Natural killer cell (primary cell): ENCODE measurements at regions not wholly inside any gene's neighbourhood (a gene's known extent, or its start where the extent isn't known, plus 50 kb on each side); places are given as distances from the start of the nearest gene placed in this dataset.

ENCODE experiments used
- ATAC-seq, 3 donors: fragments of 150-1000 bp in 2 of 3; fragments of 200-7000 bp in 1 of 3; cut with Tn5 transposase; 1 replicate in 1 of 3; 2 replicates in 2 of 3; pipeline ENCODE4 v1.10.0; 2021; ENCODE audit warnings: mild to moderate bottlenecking in 2 of 3, moderate library complexity in 2 of 3
- DNase-seq, 2 donors: peaks; one replicate each; pipeline versions ENCODE4 v3.0.0 to v3.0.0-alpha.2; 2013 to 2021; ENCODE audit warnings: mixed read lengths in 1 of 2
- H3K27ac ChIP-seq: one replicate; pipeline ENCODE4 v1.5.1; 2013; ENCODE audit warnings: mild to moderate bottlenecking, low read length
- H3K27me3 ChIP-seq: one replicate; pipeline ENCODE4 v1.6.1; 2013; ENCODE audit warnings: low read length; ENCODE audit not compliant: control insufficient read depth, insufficient read depth
- H3K36me3 ChIP-seq: one replicate; pipeline ENCODE4 v1.6.1; 2013; ENCODE audit warnings: low read length; ENCODE audit not compliant: control insufficient read depth, insufficient read depth
- H3K4me1 ChIP-seq: one replicate; pipeline ENCODE4 v1.6.1; 2013; ENCODE audit warnings: low read length; ENCODE audit not compliant: control insufficient read depth, insufficient read depth
- H3K4me3 ChIP-seq: one replicate; pipeline ENCODE4 v1.5.1; 2013; ENCODE audit warnings: low read length
- H3K9me3 ChIP-seq: one replicate; pipeline ENCODE4 v1.6.1; 2013; ENCODE audit warnings: low read length; ENCODE audit not compliant: control insufficient read depth, insufficient read depth
- H3K27ac Mint-ChIP-seq, 2 donors: one replicate each; pipeline ENCODE4 v1.8.0; 2022; ENCODE audit warnings: mild to moderate bottlenecking in 2 of 2, mixed read lengths in 2 of 2, moderate library complexity in 1 of 2
- H3K27me3 Mint-ChIP-seq, 2 donors: one replicate each; pipeline ENCODE4 v1.8.0; 2022; ENCODE audit warnings: low read depth in 2 of 2, mixed read lengths in 2 of 2
- H3K36me3 Mint-ChIP-seq: one replicate; pipeline ENCODE4 v1.8.0; 2022; ENCODE audit warnings: mixed read lengths
- H3K4me1 Mint-ChIP-seq, 2 donors: one replicate each; pipeline ENCODE4 v1.8.0; 2022; ENCODE audit warnings: mixed read lengths in 2 of 2
- H3K4me3 Mint-ChIP-seq: one replicate; pipeline ENCODE4 v1.8.0; 2022; ENCODE audit warnings: mild to moderate bottlenecking, moderate library complexity, mixed read lengths
- H3K9me3 Mint-ChIP-seq, 2 donors: one replicate each; pipeline ENCODE4 v1.8.0; 2022; ENCODE audit warnings: mixed read lengths in 2 of 2
- CTCF ChIP-seq: fragments of 200-600 bp; IDR thresholded peaks from one replicate; pipeline ENCODE4 v1.8.0; 2022; ENCODE audit warnings: antibody characterized with exemption
- WGBS: methylation state at CpG from one replicate; pipeline ENCODE4 v1.1.7; 2013; ENCODE audit warnings: missing lambda C conversion rate; ENCODE audit not compliant: insufficient coverage; 5-methylcytosine and 5-hydroxymethylcytosine counted together
- intact Hi-C: fragments of 100-400 bp; cut with micrococcal nuclease; formaldehyde crosslinking; loops from one replicate; pipeline ENCODE4 v1.14.2; 2022

GRCh38 chr9:21590058-21590996 lies 108.2 kb upstream of the IFNE start:
- Mint-ChIP-seq H3K9me3 (no peaks in the 10 kb centered on the region), H3K4me3 (no peak overlapping the region), H3K27ac (no peak overlapping the region), H3K27me3 (peaks cover 46 to 81% of the 10 kb centered on the region in 2 donors), H3K36me3 (no peaks in the 10 kb centered on the region), H3K4me1 (peaks cover 11 to 12% of the 10 kb centered on the region in 2 donors)
- no CpG with 5 or more reads among the region's 2 CpGs for whole genome bisulfite sequencing
- Histone ChIP-seq H3K4me1 (no peaks in the 10 kb centered on the region), H3K27ac (no peak overlapping the region), H3K27me3 (peaks cover 3% of the 10 kb centered on the region), H3K36me3 (no peaks in the 10 kb centered on the region), H3K4me3 (no peak overlapping the region), H3K9me3 (no peaks in the 10 kb centered on the region)
- intact Hi-C loops = no loop called here
- no peak for TF ChIP-seq CTCF
- ATAC-seq (no peak), DNase-seq (no peak)

DNA sequence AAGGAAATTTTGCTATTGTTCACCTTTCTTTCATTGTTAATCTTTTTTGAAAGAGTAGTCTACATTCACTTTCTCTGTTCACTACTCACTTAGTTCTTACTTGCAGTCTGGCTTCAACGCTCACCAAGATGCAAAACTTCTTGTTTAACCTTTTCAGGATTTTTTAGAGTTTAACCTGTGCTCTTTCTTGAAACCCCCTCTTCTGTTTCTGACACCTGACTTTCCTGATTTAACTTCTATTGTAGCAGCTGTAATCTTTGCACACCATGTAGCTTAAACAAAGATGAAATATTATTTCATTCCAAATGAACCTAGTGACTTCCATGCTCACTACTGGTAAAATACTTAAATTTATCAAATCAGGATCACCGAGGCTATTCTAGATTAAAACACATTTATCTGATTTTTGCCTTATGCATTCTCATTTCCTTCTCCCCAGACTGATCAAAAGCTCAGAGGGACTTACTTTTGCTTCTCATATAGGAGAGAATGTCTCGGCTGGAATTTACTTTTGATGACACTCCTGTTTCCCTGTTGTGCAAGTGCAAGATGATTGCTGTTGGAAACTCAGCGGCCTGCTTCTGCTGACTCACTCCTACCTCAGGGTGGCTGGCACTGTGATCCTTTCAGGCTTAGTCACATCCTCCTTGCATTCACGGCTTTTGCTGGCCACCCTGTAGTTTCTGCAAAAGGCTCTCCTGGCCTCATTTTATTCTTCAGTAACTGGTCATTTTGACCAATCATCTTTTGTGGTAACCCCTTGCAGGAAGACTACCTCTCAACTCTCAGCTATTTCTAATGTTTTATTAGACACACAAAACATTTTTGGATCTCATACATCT lies 109.3 kb upstream of the IFNE start:
- Histone ChIP-seq H3K4me3 (no peak overlapping the region), H3K27ac (no peak overlapping the region), H3K27me3 (peaks cover under 1% of the 10 kb centered on the region), H3K9me3 (no peaks in the 10 kb centered on the region), H3K4me1 (no peaks in the 10 kb centered on the region), H3K36me3 (no peaks in the 10 kb centered on the region)
- intact Hi-C loops = no loop called here
- DNase-seq (peak in 1 of 2 donors; percentile 12), ATAC-seq (peak; percentile 63 to 86 (median 78))
- 42% methylated on average over 5 of the region's 5 CpGs for WGBS
- TF ChIP-seq CTCF = no peak
- peaks cover 11 to 12% of the 10 kb centered on the region in 2 donors for H3K4me1 Mint-ChIP-seq
- peaks cover 44 to 81% of the 10 kb centered on the region in 2 donors for H3K27me3 Mint-ChIP-seq
- H3K27ac Mint-ChIP-seq = no peak overlapping the region
- H3K4me3 Mint-ChIP-seq = no peak overlapping the region
- no peaks in the 10 kb centered on the region for H3K36me3 Mint-ChIP-seq
- no peaks in the 10 kb centered on the region for H3K9me3 Mint-ChIP-seq

GRCh38 chr9:21592063-21592338 lies 109.9 kb upstream of the IFNE start:
- Mint-ChIP-seq H3K4me1 (peaks cover 11 to 12% of the 10 kb centered on the region in 2 donors), H3K27ac (no peak overlapping the region), H3K36me3 (no peaks in the 10 kb centered on the region), H3K4me3 (no peak overlapping the region), H3K9me3 (no peaks in the 10 kb centered on the region), H3K27me3 (peaks cover 46 to 83% of the 10 kb centered on the region in 2 donors)
- no peaks in the 10 kb centered on the region for H3K36me3 ChIP-seq
- no peaks in the 10 kb centered on the region for H3K27me3 ChIP-seq
- no peak for TF ChIP-seq CTCF
- no peak overlapping the region for H3K4me3 ChIP-seq
- H3K27ac ChIP-seq = no peak overlapping the region
- no peak for DNase-seq
- no peaks in the 10 kb centered on the region for H3K9me3 ChIP-seq
- no peaks in the 10 kb centered on the region for H3K4me1 ChIP-seq
- intact Hi-C loops = no loop called here
- ATAC-seq = no peak
- WGBS = 95% methylated on average over 3 of the region's 3 CpGs
